ENCODE measurements at regions not wholly inside any gene's neighbourhood (a gene's known extent, or its start where the extent isn't known, plus 50 kb on each side); places are given as distances from the start of the nearest gene placed in this dataset.

GRCh38 chr5:158223054-158223600, 364.2 kb upstream of the CLINT1 start:
- intact Hi-C loops (cut with micrococcal nuclease): no loop called here
- Mint-ChIP-seq H3K9me3 (ENCODE audit: unreplicated experiment) (peaks cover 8% of the 10 kb centered on the region), H3K36me3 (ENCODE audit: insufficient read depth, unreplicated experiment) (no peaks in the 10 kb centered on the region), H3K27ac (ENCODE audit: low read depth, unreplicated experiment) (no peak overlapping the region), H3K4me1 (ENCODE audit: insufficient read depth, unreplicated experiment) (no peaks in the 10 kb centered on the region), H3K4me3 (ENCODE audit: unreplicated experiment) (no peak overlapping the region), H3K27me3 (ENCODE audit: insufficient read depth, unreplicated experiment) (no peaks in the 10 kb centered on the region)
- ChIA-PET CTCF (interaction anchor here (0.6 to 1.2 kb wide), 4 partner anchors 23 to 523 kb away, joined by 3 read pairs; no protein-coding TSS in a partner anchor), POLR2A (interaction anchor here (1.5 kb wide), 1 partner anchor 46 kb away, joined by 3 read pairs; no protein-coding TSS in a partner anchor)
- TF ChIP-seq CTCF (IDR thresholded peaks at IDR 0.05; ENCODE audit: unreplicated experiment): no peak
- no TSS peak for BruUV-seq (replicated peaks)
- DNase-seq (ENCODE audit: unreplicated experiment): no peak

- Mint-ChIP-seq H3K27ac (ENCODE audit: low read depth, unreplicated experiment) (no peak overlapping the region), H3K4me1 (ENCODE audit: insufficient read depth, unreplicated experiment) (no peaks in the 10 kb centered on the region), H3K27me3 (ENCODE audit: insufficient read depth, unreplicated experiment) (no peaks in the 10 kb centered on the region), H3K9me3 (ENCODE audit: unreplicated experiment) (no peaks in the 10 kb centered on the region), H3K4me3 (ENCODE audit: unreplicated experiment) (no peak overlapping the region), H3K36me3 (ENCODE audit: insufficient read depth, unreplicated experiment) (no peaks in the 10 kb centered on the region)
- BruUV-seq (replicated peaks): no TSS peak
- POLR2A ChIA-PET: no interaction called here
- intact Hi-C loops (cut with micrococcal nuclease): no loop called here
- peak; percentile 30 for DNase-seq (ENCODE audit: unreplicated experiment)
- CTCF ChIA-PET: interaction anchor here (1.5 kb wide), 1 partner anchor 138 kb away, joined by 5 read pairs; no protein-coding TSS in a partner anchor
- no peak for TF ChIP-seq CTCF (IDR thresholded peaks at IDR 0.05; ENCODE audit: unreplicated experiment)
Measured at GRCh38 chr5:158212917-158213316, 354.0 kb upstream of the CLINT1 start.

- Mint-ChIP-seq H3K4me1 (ENCODE audit: insufficient read depth, unreplicated experiment) (no peaks in the 10 kb centered on the region), H3K4me3 (ENCODE audit: unreplicated experiment) (no peak overlapping the region), H3K27me3 (ENCODE audit: insufficient read depth, unreplicated experiment) (no peaks in the 10 kb centered on the region), H3K9me3 (ENCODE audit: unreplicated experiment) (no peaks in the 10 kb centered on the region), H3K27ac (ENCODE audit: low read depth, unreplicated experiment) (no peak overlapping the region), H3K36me3 (ENCODE audit: insufficient read depth, unreplicated experiment) (no peaks in the 10 kb centered on the region)
- no peak for TF ChIP-seq CTCF (IDR thresholded peaks at IDR 0.05; ENCODE audit: unreplicated experiment)
- intact Hi-C loops (cut with micrococcal nuclease): no loop called here
- DNase-seq (ENCODE audit: unreplicated experiment): no peak
- BruUV-seq (replicated peaks): no TSS peak
- POLR2A ChIA-PET: no interaction called here
- CTCF ChIA-PET: no interaction called here
Measured at GRCh38 chr5:158212237-158212636, 353.3 kb upstream of the CLINT1 start.

GRCh38 chr5:158209219-158209908, 350.4 kb upstream of the CLINT1 start:
- H3K36me3 Mint-ChIP-seq (ENCODE audit: insufficient read depth, unreplicated experiment): no peaks in the 10 kb centered on the region
- BruUV-seq (replicated peaks): no TSS peak
- no peaks in the 10 kb centered on the region for H3K27me3 Mint-ChIP-seq (ENCODE audit: insufficient read depth, unreplicated experiment)
- H3K4me3 Mint-ChIP-seq (ENCODE audit: unreplicated experiment): no peak overlapping the region
- no peak for DNase-seq (ENCODE audit: unreplicated experiment)
- ChIA-PET CTCF (interaction anchor here (0.6 to 1.4 kb wide), 2 partner anchors 34 to 248 kb away, joined by 3 to 5 read pairs; no protein-coding TSS in a partner anchor), POLR2A (no interaction called here)
- no peaks in the 10 kb centered on the region for H3K4me1 Mint-ChIP-seq (ENCODE audit: insufficient read depth, unreplicated experiment)
- no peak overlapping the region for H3K27ac Mint-ChIP-seq (ENCODE audit: low read depth, unreplicated experiment)
- H3K9me3 Mint-ChIP-seq (ENCODE audit: unreplicated experiment): no peaks in the 10 kb centered on the region
- no peak for TF ChIP-seq CTCF (IDR thresholded peaks at IDR 0.05; ENCODE audit: unreplicated experiment)
- intact Hi-C loops (cut with micrococcal nuclease): no loop called here
